Neural cell (in vitro differentiated cells): ENCODE measurements at regions not wholly inside any gene's neighbourhood (a gene's known extent, or its start where the extent isn't known, plus 50 kb on each side); places are given as distances from the start of the nearest gene placed in this dataset.

Source experiments
- H2AFZ ChIP-seq: fragments of 200-600, 300-800 bp; sonication (generic), shearing (Covaris generic); 2 replicates; pipeline ENCODE4 v1.6.0; 2014; ENCODE audit warnings: low read depth, mild to moderate bottlenecking, antibody characterized with exemption, low read length, moderate library complexity
- H3F3A ChIP-seq: fragments of 200-600 bp; shearing (Covaris generic); 2 replicates; pipeline ENCODE4 v1.6.1; 2016; ENCODE audit warnings: mild to moderate bottlenecking, moderate library complexity, mixed read lengths, antibody characterized with exemption, low read length; ENCODE audit not compliant: insufficient read depth, poor library complexity, severe bottlenecking
- H3K27ac ChIP-seq: fragments of 200-600, 300-800 bp; sonication (generic), shearing (Covaris generic); 2 replicates; pipeline ENCODE4 v1.5.1; 2014; ENCODE audit warnings: mild to moderate bottlenecking, low read length, moderate library complexity
- H3K27me3 ChIP-seq: fragments of 300-800, 200-600 bp; sonication (generic), shearing (Covaris generic); 2 replicates; pipeline ENCODE4 v1.6.0; 2014; ENCODE audit warnings: mild to moderate bottlenecking, low read depth, low read length, moderate library complexity; ENCODE audit not compliant: insufficient read depth
- H3K36me3 ChIP-seq: fragments of 300-800, 200-600 bp; sonication (generic), shearing (Covaris generic); 2 replicates; pipeline ENCODE4 v1.5.1; 2014; ENCODE audit warnings: mild to moderate bottlenecking, antibody characterized with exemption, low read length, moderate library complexity; ENCODE audit not compliant: insufficient read depth
- H3K4me2 ChIP-seq: fragments of 300-800, 200-600 bp; sonication (generic), shearing (Covaris generic); 2 replicates; pipeline ENCODE4 v1.6.0; 2014; ENCODE audit warnings: mild to moderate bottlenecking, low read length
- H3K4me3 ChIP-seq: fragments of 300-800, 200-600 bp; sonication (generic), shearing (Covaris generic); 2 replicates; pipeline ENCODE4 v1.5.1; 2014; ENCODE audit warnings: mild to moderate bottlenecking, low read length, moderate library complexity
- H3K79me2 ChIP-seq: fragments of 200-600 bp; shearing (Covaris generic); replicated peaks from 2 replicates; pipeline ENCODE4 v1.6.0; 2014; ENCODE audit warnings: mild to moderate bottlenecking, low read length, moderate library complexity; ENCODE audit not compliant: insufficient read depth
- H3K9ac ChIP-seq: fragments of 300-800, 200-600 bp; sonication (generic), shearing (Covaris generic); 2 replicates; pipeline ENCODE4 v1.6.1; 2016; ENCODE audit warnings: mild to moderate bottlenecking, low read length, mixed read lengths
- H3K9me2 ChIP-seq: fragments of 200-600 bp; shearing (Covaris generic); 2 replicates; pipeline ENCODE4 v1.6.1; 2016; ENCODE audit warnings: mild to moderate bottlenecking, low read length, mixed read lengths; ENCODE audit not compliant: insufficient read depth
- H3K9me3 ChIP-seq: fragments of 200-600, 300-800 bp; sonication (generic), shearing (Covaris generic); 2 replicates; pipeline ENCODE4 v1.6.1; 2016; ENCODE audit warnings: mild to moderate bottlenecking, mixed run types, low read length, moderate library complexity, mixed read lengths
- H4K20me1 ChIP-seq: fragments of 200-600 bp; shearing (Covaris generic); 2 replicates; pipeline ENCODE4 v1.6.1; 2016; ENCODE audit warnings: mild to moderate bottlenecking, mixed run types; ENCODE audit not compliant: insufficient read depth
- EP300 ChIP-seq: fragments of 450-650 bp; conservative IDR thresholded peaks from 2 replicates; pipeline ENCODE4 v1.6.1; 2014; ENCODE audit warnings: antibody characterized with exemption, mild to moderate bottlenecking, moderate library complexity; ENCODE audit not compliant: poor library complexity, severe bottlenecking
- EZH2 ChIP-seq: fragments of 200-600, 300-800 bp; shearing (Covaris generic), sonication (generic); IDR thresholded peaks from 2 replicates; pipeline ENCODE4 v1.6.1; 2014; ENCODE audit warnings: antibody characterized with exemption, low read length, borderline replicate concordance, mild to moderate bottlenecking; ENCODE audit not compliant: insufficient read depth, poor library complexity, severe bottlenecking
- MXI1 ChIP-seq: fragments of 450-650 bp; conservative IDR thresholded peaks from 2 replicates; pipeline ENCODE4 v1.6.1; 2014; ENCODE audit warnings: antibody characterized with exemption, mild to moderate bottlenecking; ENCODE audit not compliant: poor library complexity, severe bottlenecking
- POLR2AphosphoS5 ChIP-seq: IDR thresholded peaks from 2 replicates; pipeline ENCODE4 v1.6.1; 2012
- RAD21 ChIP-seq: fragments of 450-650 bp; conservative IDR thresholded peaks from 2 replicates; pipeline ENCODE4 v1.6.1; 2014; ENCODE audit warnings: antibody characterized with exemption, mild to moderate bottlenecking, moderate library complexity
- SMC3 ChIP-seq: fragments of 450-650 bp; conservative IDR thresholded peaks from 2 replicates; pipeline ENCODE4 v1.6.1; 2014; ENCODE audit warnings: antibody characterized with exemption, mild to moderate bottlenecking, moderate library complexity; ENCODE audit not compliant: poor library complexity
- TAF1 ChIP-seq: IDR thresholded peaks from 2 replicates; pipeline ENCODE4 v1.6.1; 2012; ENCODE audit warnings: low read depth
- TF ChIP-seq, protein P1 (sequence below): IDR thresholded peaks from 2 replicates; pipeline ENCODE4 v1.6.1; 2012; ENCODE audit warnings: borderline replicate concordance
- TF ChIP-seq, protein P2 (sequence below): fragments of 450-650 bp; IDR thresholded peaks from 2 replicates; pipeline ENCODE4 v1.5.1; 2014; ENCODE audit warnings: antibody characterized with exemption, mild to moderate bottlenecking, moderate library complexity; ENCODE audit not compliant: poor library complexity, severe bottlenecking

DNA sequence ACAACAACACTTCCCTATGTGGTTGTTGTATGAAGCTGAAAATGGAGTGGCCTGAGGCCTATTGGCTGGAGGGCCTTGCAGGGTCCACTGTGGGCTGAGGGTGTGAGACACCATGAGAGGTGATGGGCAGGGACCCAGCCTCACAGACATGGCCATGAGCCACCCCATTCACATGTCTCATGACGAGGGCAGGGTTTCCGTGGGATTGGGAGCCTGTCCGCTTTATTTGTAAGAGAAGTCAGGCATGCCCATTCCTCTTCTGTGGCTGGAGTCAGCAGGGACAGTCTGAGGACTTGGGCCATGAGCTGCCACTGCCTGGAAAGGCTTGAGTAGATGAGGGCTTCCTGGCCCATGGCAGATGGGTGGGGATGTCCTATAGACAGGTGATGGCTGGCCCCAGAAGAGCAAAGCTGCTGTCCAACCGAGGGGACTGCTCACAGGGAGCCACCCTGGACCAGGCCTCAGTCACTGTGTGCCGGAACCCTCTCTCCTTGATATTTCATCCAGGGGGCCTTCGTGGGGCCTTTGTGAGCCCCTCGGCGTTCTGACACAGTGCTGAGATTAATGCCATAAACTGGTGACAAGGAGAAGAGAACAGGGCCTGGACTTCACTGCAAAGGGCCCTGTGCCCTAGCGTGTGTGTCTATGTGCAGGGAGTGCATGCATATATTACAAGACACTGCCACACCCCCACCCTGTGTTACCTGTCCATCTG, 971.9 kb downstream of the BRD1 start:
- H3K79me2 ChIP-seq: no peaks in the 10 kb centered on the region
- H3K27ac ChIP-seq: no peak overlapping the region
- H3K9me2 ChIP-seq: no peaks in the 10 kb centered on the region
- no peaks in the 10 kb centered on the region for H3K36me3 ChIP-seq
- H3F3A ChIP-seq: no peaks in the 10 kb centered on the region
- no peaks in the 10 kb centered on the region for H3K9me3 ChIP-seq
- no peak overlapping the region for H3K9ac ChIP-seq
- no peaks in the 10 kb centered on the region for H4K20me1 ChIP-seq
- TF ChIP-seq, protein P1, sequence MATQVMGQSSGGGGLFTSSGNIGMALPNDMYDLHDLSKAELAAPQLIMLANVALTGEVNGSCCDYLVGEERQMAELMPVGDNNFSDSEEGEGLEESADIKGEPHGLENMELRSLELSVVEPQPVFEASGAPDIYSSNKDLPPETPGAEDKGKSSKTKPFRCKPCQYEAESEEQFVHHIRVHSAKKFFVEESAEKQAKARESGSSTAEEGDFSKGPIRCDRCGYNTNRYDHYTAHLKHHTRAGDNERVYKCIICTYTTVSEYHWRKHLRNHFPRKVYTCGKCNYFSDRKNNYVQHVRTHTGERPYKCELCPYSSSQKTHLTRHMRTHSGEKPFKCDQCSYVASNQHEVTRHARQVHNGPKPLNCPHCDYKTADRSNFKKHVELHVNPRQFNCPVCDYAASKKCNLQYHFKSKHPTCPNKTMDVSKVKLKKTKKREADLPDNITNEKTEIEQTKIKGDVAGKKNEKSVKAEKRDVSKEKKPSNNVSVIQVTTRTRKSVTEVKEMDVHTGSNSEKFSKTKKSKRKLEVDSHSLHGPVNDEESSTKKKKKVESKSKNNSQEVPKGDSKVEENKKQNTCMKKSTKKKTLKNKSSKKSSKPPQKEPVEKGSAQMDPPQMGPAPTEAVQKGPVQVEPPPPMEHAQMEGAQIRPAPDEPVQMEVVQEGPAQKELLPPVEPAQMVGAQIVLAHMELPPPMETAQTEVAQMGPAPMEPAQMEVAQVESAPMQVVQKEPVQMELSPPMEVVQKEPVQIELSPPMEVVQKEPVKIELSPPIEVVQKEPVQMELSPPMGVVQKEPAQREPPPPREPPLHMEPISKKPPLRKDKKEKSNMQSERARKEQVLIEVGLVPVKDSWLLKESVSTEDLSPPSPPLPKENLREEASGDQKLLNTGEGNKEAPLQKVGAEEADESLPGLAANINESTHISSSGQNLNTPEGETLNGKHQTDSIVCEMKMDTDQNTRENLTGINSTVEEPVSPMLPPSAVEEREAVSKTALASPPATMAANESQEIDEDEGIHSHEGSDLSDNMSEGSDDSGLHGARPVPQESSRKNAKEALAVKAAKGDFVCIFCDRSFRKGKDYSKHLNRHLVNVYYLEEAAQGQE: no peak
- TF ChIP-seq RAD21 (no peak), POLR2AphosphoS5 (no peak), EP300 (no peak), TAF1 (no peak), MXI1 (no peak), SMC3 (no peak), EZH2 (no peak)
- TF ChIP-seq, protein P2, sequence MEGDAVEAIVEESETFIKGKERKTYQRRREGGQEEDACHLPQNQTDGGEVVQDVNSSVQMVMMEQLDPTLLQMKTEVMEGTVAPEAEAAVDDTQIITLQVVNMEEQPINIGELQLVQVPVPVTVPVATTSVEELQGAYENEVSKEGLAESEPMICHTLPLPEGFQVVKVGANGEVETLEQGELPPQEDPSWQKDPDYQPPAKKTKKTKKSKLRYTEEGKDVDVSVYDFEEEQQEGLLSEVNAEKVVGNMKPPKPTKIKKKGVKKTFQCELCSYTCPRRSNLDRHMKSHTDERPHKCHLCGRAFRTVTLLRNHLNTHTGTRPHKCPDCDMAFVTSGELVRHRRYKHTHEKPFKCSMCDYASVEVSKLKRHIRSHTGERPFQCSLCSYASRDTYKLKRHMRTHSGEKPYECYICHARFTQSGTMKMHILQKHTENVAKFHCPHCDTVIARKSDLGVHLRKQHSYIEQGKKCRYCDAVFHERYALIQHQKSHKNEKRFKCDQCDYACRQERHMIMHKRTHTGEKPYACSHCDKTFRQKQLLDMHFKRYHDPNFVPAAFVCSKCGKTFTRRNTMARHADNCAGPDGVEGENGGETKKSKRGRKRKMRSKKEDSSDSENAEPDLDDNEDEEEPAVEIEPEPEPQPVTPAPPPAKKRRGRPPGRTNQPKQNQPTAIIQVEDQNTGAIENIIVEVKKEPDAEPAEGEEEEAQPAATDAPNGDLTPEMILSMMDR: no peak
- H3K4me3 ChIP-seq: no peak overlapping the region
- H3K27me3 ChIP-seq: no peaks in the 10 kb centered on the region
- H3K4me2 ChIP-seq: no peak overlapping the region
- H2AFZ ChIP-seq: no peak overlapping the region

DNA sequence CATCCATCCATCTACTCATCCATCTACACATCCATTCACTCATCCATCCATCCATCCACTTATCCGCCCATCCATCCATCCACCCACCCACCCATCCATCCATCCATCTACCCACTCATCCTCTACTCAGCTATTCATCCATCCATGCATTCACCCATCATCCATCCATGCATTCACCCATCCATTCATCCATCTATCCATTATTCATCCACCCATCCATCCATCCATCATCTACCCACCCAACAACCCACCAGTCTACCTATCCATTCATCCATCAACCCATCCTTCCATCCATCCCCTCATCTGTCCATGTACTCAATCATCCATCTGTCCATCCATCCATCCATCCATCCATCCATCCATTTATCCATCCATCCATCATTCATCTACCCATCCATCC, 972.7 kb downstream of the BRD1 start:
- no peaks in the 10 kb centered on the region for H3K9me2 ChIP-seq
- TF ChIP-seq, protein P2: no peak
- TF ChIP-seq TAF1: no peak
- no peak for TF ChIP-seq POLR2AphosphoS5
- no peak for TF ChIP-seq EP300
- TF ChIP-seq, protein P1: no peak
- no peak for TF ChIP-seq MXI1
- TF ChIP-seq EZH2: no peak
- TF ChIP-seq SMC3: no peak
- TF ChIP-seq RAD21: no peak
- H3K9ac ChIP-seq: no peak overlapping the region
- H3K27me3 ChIP-seq: no peaks in the 10 kb centered on the region
- no peaks in the 10 kb centered on the region for H4K20me1 ChIP-seq
- no peak overlapping the region for H3K4me3 ChIP-seq
- no peak overlapping the region for H3K4me2 ChIP-seq
- no peaks in the 10 kb centered on the region for H3K36me3 ChIP-seq
- no peaks in the 10 kb centered on the region for H3F3A ChIP-seq
- no peak overlapping the region for H3K27ac ChIP-seq
- H3K79me2 ChIP-seq: no peaks in the 10 kb centered on the region
- no peaks in the 10 kb centered on the region for H3K9me3 ChIP-seq
- no peak overlapping the region for H2AFZ ChIP-seq
